ENCODE measurements at regions not wholly inside any gene's neighbourhood (a gene's known extent, or its start where the extent isn't known, plus 50 kb on each side); places are given as distances from the start of the nearest gene placed in this dataset.

- no peak overlapping the region for H3K4me3 ChIP-seq (replicated peaks; ENCODE audit: low read depth, low read length)
- no peak for DNase-seq (ENCODE audit: extremely low read depth, low read depth)
- no peak for TF ChIP-seq CTCF (IDR thresholded peaks at IDR 0.05; ENCODE audit: low read depth, low read length, missing control alignments)
Observed at GRCh38 chr7:57327081-57327480, 122.9 kb upstream of the ZNF716 start.

- no peak for DNase-seq (ENCODE audit: extremely low read depth, low read depth)
- TF ChIP-seq CTCF (IDR thresholded peaks at IDR 0.05; ENCODE audit: low read depth, low read length, missing control alignments), result no peak
- no peak overlapping the region for H3K4me3 ChIP-seq (replicated peaks; ENCODE audit: low read depth, low read length)
Observed at GRCh38 chr7:57328457-57328856, 121.5 kb upstream of the ZNF716 start.

GRCh38 chr7:57328963-57329362, 121.0 kb upstream of the ZNF716 start:
- DNase-seq (ENCODE audit: extremely low read depth, low read depth), result no peak
- TF ChIP-seq CTCF (IDR thresholded peaks at IDR 0.05; ENCODE audit: low read depth, low read length, missing control alignments), result no peak
- no peak overlapping the region for H3K4me3 ChIP-seq (replicated peaks; ENCODE audit: low read depth, low read length)

GRCh38 chr7:57339198-57339944, 110.6 kb upstream of the ZNF716 start:
- TF ChIP-seq CTCF (IDR thresholded peaks at IDR 0.05; ENCODE audit: low read depth, low read length, missing control alignments), result no peak
- no peak for DNase-seq (ENCODE audit: extremely low read depth, low read depth)
- no peak overlapping the region for H3K4me3 ChIP-seq (replicated peaks; ENCODE audit: low read depth, low read length)

DNA sequence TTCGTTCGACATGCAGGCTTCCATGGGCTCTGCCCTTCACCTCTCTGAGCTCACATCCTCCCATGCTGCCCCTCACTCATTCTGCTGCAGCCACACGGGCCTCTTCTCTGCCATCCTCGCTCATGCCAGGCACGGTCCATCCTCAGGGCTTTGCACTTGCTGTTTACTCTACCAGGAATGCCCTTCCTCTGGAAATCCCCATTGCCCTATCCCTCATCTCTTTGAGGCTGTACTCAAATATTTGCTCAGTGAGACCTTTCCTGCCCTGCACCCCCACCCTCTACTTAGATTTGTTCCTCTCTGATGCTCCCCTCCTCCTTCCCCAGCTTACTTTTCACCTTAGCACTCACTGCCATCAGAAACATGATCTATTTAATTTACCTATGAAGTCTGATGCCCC, 107.0 kb upstream of the ZNF716 start:
- TF ChIP-seq CTCF (IDR thresholded peaks at IDR 0.05; ENCODE audit: low read depth, low read length, missing control alignments), result no peak
- no peak overlapping the region for H3K4me3 ChIP-seq (replicated peaks; ENCODE audit: low read depth, low read length)
- no peak for DNase-seq (ENCODE audit: extremely low read depth, low read depth)

GRCh38 chr7:57343901-57344622, 105.9 kb upstream of the ZNF716 start:
- no peak for TF ChIP-seq CTCF (IDR thresholded peaks at IDR 0.05; ENCODE audit: low read depth, low read length, missing control alignments)
- no peak overlapping the region for H3K4me3 ChIP-seq (replicated peaks; ENCODE audit: low read depth, low read length)
- no peak for DNase-seq (ENCODE audit: extremely low read depth, low read depth)
